ENCODE measurements at regions not wholly inside any gene's neighbourhood (a gene's known extent, or its start where the extent isn't known, plus 50 kb on each side); places are given as distances from the start of the nearest gene placed in this dataset.

DNA sequence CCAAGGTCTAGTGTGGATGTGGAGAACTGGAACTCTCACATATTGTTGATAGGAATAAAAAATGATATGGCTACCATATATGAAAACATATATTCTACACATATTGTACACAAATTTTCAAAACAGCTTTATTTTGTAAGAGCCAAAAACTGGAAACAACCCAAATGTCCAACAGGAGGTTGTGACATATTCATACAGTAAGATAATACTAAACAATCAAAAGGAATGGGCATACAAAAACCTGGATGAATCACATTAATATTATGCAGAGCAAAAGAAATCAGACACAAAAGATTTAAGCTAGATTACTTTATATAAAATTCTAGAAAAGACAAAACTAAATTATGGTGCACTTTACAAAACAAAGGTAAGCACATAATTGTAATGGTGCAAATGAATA is 223.9 kb downstream of the SIM1 start:
- ATAC-seq: no peak
- intact Hi-C loops (cut with DNase I): no loop called here
- TF ChIP-seq, protein P1, sequence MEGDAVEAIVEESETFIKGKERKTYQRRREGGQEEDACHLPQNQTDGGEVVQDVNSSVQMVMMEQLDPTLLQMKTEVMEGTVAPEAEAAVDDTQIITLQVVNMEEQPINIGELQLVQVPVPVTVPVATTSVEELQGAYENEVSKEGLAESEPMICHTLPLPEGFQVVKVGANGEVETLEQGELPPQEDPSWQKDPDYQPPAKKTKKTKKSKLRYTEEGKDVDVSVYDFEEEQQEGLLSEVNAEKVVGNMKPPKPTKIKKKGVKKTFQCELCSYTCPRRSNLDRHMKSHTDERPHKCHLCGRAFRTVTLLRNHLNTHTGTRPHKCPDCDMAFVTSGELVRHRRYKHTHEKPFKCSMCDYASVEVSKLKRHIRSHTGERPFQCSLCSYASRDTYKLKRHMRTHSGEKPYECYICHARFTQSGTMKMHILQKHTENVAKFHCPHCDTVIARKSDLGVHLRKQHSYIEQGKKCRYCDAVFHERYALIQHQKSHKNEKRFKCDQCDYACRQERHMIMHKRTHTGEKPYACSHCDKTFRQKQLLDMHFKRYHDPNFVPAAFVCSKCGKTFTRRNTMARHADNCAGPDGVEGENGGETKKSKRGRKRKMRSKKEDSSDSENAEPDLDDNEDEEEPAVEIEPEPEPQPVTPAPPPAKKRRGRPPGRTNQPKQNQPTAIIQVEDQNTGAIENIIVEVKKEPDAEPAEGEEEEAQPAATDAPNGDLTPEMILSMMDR (IDR thresholded peaks at IDR 0.05): no peak
- no peak for TF ChIP-seq POLR2A (IDR thresholded peaks at IDR 0.05)
- Histone ChIP-seq H3K27me3 (no peaks in the 10 kb centered on the region), H3K9me3 (no peaks in the 10 kb centered on the region), H3K4me3 (no peak overlapping the region), H3K36me3 (no peaks in the 10 kb centered on the region), H3K4me1 (no peaks in the 10 kb centered on the region), H3K27ac (no peak overlapping the region)
- no peak for DNase-seq

DNA sequence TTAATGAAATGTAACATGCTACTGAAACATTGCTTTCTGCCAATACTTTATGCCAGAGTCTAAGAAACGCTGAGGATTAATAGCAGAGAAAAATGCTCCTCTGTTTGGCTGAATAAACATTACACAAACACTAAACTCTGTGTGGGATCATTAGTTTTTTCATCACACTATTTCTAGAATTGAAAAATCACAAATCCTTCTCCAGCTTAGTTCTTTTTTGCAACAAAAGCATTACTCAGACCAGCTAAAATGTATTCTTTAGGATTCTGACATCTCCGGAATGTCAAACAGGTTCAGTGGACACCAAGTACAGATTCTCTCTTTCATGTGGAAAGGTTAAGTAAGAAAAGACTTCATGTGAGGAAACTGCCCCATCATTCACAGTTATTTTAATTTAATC is 226.9 kb downstream of the SIM1 start:
- ATAC-seq: no peak
- no peak overlapping the region for H3K27ac ChIP-seq
- WGBS, 4 donors: 47 to 80% (median 70%) methylated on average over 2 of the region's 2 CpGs
- no peak for DNase-seq
- H3K4me3 ChIP-seq: no peak overlapping the region
- TF ChIP-seq, protein P1 (IDR thresholded peaks at IDR 0.05): no peak
- no peak for TF ChIP-seq POLR2A (IDR thresholded peaks at IDR 0.05)
- H3K4me1 ChIP-seq: no peaks in the 10 kb centered on the region
- no peaks in the 10 kb centered on the region for H3K36me3 ChIP-seq
- H3K27me3 ChIP-seq: no peaks in the 10 kb centered on the region
- H3K9me3 ChIP-seq: no peaks in the 10 kb centered on the region
- intact Hi-C loops (cut with DNase I): no loop called here

DNA sequence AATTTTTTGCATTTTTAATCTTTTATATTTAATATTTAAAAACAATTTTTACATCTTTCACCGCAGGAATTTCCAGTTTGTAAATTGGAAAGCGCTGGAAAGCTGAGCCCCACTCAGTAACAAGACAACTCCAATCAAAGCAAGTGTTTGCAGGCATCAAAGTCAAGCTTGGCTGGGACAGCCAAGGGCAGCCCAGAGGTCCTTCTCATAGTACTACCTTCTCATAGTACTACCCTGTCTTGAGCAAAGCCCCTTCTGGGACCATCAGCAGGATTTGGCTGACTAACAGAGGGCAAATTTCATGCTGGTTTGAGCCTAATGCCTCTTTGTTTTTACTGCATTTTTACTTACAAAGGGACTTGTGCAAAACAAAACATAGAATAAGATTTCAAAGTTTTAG is 228.3 kb downstream of the SIM1 start:
- Histone ChIP-seq H3K27ac (no peak overlapping the region), H3K4me1 (no peaks in the 10 kb centered on the region), H3K9me3 (no peaks in the 10 kb centered on the region), H3K27me3 (no peaks in the 10 kb centered on the region), H3K4me3 (no peak overlapping the region), H3K36me3 (no peaks in the 10 kb centered on the region)
- WGBS, 4 donors: 91 to 95% (median 92%) methylated on average over 2 of the region's 2 CpGs
- TF ChIP-seq, protein P1 (IDR thresholded peaks at IDR 0.05): no peak
- no peak for TF ChIP-seq POLR2A (IDR thresholded peaks at IDR 0.05)
- no peak for ATAC-seq
- no peak for DNase-seq
- intact Hi-C loops (cut with DNase I): no loop called here

DNA sequence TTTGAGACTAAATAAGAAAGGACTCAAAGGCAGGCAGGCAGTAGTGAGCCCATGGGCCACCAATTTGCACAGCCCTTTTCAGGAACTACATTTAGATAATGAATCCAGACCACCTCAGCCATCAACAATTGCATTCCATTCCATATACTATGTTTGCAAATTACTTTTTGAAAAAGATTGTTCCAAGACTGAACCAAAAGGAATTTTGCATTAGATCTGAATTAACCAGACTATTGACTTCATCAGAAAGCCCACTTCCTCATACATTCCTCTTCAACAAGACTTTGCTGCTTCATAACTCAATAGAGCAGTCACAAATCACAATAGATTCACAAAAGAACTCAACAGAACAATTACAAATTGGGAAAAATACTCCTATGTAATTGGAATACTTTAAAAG is 229.1 kb downstream of the SIM1 start:
- ATAC-seq (no peak), DNase-seq (no peak)
- Histone ChIP-seq H3K36me3 (no peaks in the 10 kb centered on the region), H3K27ac (no peak overlapping the region), H3K4me3 (no peak overlapping the region), H3K4me1 (no peaks in the 10 kb centered on the region), H3K27me3 (no peaks in the 10 kb centered on the region), H3K9me3 (no peaks in the 10 kb centered on the region)
- TF ChIP-seq POLR2A (IDR thresholded peaks at IDR 0.05): no peak
- TF ChIP-seq, protein P1 (IDR thresholded peaks at IDR 0.05): no peak
- intact Hi-C loops (cut with DNase I): no loop called here

Measured in heart left ventricle (tissue), 16 donors.